ENCODE measurements at regions not wholly inside any gene's neighbourhood (a gene's known extent, or its start where the extent isn't known, plus 50 kb on each side); places are given as distances from the start of the nearest gene placed in this dataset.

DNA sequence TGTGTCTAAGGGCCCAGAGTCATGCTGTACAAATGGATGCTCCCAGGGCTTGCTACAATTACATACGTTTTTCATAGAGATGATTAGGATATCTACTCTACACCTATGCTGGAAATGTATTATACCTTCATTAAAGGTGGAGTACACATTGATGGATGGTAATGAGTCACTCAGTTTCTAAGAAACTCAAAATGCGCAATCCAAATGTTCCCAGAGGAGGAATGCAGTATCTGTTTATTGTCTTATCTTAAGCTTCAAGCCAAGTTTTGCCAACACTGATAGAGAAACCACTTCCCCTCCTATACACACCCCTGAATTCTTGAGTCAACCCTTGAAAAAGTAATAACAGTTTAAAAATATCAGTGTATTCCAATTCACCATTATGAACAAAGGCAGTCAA lies 266.6 kb upstream of the FAR2 start:
- no peaks in the 10 kb centered on the region for H3K9me3 Mint-ChIP-seq
- TF ChIP-seq, protein P1, sequence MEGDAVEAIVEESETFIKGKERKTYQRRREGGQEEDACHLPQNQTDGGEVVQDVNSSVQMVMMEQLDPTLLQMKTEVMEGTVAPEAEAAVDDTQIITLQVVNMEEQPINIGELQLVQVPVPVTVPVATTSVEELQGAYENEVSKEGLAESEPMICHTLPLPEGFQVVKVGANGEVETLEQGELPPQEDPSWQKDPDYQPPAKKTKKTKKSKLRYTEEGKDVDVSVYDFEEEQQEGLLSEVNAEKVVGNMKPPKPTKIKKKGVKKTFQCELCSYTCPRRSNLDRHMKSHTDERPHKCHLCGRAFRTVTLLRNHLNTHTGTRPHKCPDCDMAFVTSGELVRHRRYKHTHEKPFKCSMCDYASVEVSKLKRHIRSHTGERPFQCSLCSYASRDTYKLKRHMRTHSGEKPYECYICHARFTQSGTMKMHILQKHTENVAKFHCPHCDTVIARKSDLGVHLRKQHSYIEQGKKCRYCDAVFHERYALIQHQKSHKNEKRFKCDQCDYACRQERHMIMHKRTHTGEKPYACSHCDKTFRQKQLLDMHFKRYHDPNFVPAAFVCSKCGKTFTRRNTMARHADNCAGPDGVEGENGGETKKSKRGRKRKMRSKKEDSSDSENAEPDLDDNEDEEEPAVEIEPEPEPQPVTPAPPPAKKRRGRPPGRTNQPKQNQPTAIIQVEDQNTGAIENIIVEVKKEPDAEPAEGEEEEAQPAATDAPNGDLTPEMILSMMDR (IDR thresholded peaks at IDR 0.05): no peak
- DNase-seq: no peak
- H3K4me3 Mint-ChIP-seq: no peak overlapping the region
- no peaks in the 10 kb centered on the region for H3K27me3 Mint-ChIP-seq (ENCODE audit: low read depth, poor library complexity)
- no peaks in the 10 kb centered on the region for H3K36me3 Mint-ChIP-seq (ENCODE audit: low read depth)
- no peaks in the 10 kb centered on the region for H3K4me1 Mint-ChIP-seq
- no peak overlapping the region for H3K27ac Mint-ChIP-seq

DNA sequence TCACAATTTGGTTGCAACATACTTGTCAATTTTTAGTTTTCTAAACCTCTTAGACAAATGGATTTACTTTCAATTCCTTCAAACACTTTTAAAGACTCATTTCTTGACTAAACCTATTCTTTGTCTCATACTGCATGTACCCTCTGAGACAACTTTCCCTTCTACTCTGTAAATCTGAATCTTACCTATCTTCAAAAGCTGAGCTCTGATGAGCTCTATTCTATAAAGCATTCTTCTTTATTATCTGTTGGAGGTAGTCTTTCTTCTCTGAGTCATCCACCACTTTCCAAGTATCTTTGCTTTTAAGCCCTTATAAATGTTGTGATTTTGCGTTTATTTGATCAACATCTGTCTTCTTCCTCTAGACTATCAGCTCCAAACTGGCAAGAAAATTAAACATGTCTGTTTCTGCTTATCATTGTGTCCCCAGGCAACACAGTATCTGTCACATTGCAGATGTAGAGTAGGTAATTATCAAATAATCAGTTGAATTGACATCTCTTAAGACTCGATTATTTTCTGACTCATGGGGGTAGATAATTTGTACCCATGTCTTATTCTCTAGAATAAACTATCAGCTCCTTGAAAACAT lies 265.6 kb upstream of the FAR2 start:
- TF ChIP-seq, protein P1 (IDR thresholded peaks at IDR 0.05): no peak
- H3K4me1 Mint-ChIP-seq: no peaks in the 10 kb centered on the region
- DNase-seq: no peak
- H3K4me3 Mint-ChIP-seq: no peak overlapping the region
- H3K36me3 Mint-ChIP-seq (ENCODE audit: low read depth): no peaks in the 10 kb centered on the region
- H3K27ac Mint-ChIP-seq: no peak overlapping the region
- no peaks in the 10 kb centered on the region for H3K9me3 Mint-ChIP-seq
- no peaks in the 10 kb centered on the region for H3K27me3 Mint-ChIP-seq (ENCODE audit: low read depth, poor library complexity)

DNA sequence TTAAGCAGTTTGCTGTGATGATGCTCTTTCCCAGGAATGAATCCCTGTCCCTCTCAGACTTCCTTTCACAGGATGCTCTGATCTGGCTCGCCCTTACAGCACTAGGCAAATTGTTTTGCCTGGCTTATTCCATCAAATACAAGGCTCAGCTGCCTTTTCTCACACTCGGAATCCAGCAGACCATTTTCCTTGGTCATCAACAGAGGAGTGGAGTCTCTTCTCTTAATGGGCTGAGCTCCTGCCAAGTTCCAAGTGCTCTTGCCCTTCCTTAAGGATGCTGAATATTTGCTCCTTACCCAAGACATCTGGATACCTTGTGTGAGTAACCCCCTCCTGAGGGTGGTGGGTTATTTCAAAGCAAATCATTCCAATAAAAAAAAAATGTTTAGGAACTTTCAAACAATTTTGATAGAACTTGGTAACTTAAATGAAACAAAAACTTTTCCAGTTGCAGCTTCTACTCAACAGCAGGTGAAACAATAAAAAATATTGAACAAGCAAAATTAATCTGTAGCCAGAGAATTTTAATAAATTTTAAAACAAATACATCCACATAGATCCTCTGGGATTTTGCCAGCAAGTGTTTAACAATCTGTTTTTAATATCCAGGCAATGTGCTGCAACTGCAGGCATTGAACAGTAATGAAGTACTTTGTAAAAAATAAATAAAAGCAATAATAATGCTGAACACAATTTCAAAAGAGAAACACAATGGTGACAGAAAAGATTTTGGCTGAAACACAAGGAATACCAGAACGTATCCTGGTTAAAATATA lies 264.0 kb upstream of the FAR2 start:
- Mint-ChIP-seq H3K36me3 (ENCODE audit: low read depth) (no peaks in the 10 kb centered on the region), H3K27ac (no peak overlapping the region), H3K4me1 (no peaks in the 10 kb centered on the region), H3K9me3 (no peaks in the 10 kb centered on the region), H3K4me3 (no peak overlapping the region), H3K27me3 (ENCODE audit: low read depth, poor library complexity) (peaks cover 3% of the 10 kb centered on the region)
- TF ChIP-seq, protein P1 (IDR thresholded peaks at IDR 0.05): no peak
- no peak for DNase-seq

DNA sequence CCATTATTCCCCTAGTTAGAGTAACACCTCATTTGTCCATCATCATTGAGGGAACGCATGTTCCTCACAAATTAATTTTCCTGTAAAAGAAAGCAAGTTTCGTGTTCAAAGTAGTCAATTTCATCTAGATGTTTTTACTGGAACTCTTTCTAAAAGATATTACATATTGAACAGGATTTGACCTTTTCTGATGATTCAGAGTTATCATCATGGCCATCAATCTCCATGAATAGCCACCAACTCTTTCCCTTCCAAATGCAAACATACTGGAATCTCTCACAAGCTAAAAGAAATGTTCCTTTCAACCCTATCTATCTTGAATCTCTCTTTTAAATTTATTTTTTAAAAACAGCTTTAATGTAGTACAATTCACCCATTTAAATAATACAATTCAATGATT lies 263.1 kb upstream of the FAR2 start:
- H3K4me1 Mint-ChIP-seq: no peaks in the 10 kb centered on the region
- no peak for DNase-seq
- no peaks in the 10 kb centered on the region for H3K9me3 Mint-ChIP-seq
- no peak overlapping the region for H3K4me3 Mint-ChIP-seq
- no peaks in the 10 kb centered on the region for H3K36me3 Mint-ChIP-seq (ENCODE audit: low read depth)
- TF ChIP-seq, protein P1 (IDR thresholded peaks at IDR 0.05): no peak
- no peak overlapping the region for H3K27ac Mint-ChIP-seq
- H3K27me3 Mint-ChIP-seq (ENCODE audit: low read depth, poor library complexity): peaks cover 3% of the 10 kb centered on the region

DNA sequence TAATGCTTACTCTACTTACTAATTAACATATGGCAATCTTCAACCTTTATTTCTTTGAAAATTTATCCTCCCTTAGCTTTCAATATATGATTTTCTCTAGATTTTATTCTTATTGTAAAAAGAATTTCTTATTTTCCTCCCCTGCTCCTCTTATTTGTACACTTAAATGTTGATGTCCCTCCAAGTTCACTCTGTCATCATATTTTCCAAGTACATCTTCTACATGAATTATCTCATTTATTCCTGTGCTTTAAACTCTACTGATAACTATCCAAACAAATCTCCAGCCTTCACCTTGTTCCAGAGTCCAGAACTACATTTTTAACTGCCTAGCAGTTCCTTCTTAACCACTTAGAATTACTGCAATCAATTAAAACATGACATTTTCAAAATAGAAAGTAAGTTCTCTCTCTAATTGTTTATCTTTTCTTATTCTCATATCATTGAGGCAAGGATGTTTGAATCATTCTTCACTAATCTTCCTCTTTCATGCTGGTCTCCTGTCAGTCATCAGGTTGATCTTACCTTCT lies 261.6 kb upstream of the FAR2 start:
- Mint-ChIP-seq H3K36me3 (ENCODE audit: low read depth) (no peaks in the 10 kb centered on the region), H3K4me1 (no peaks in the 10 kb centered on the region), H3K4me3 (no peak overlapping the region), H3K27me3 (ENCODE audit: low read depth, poor library complexity) (peaks cover 3% of the 10 kb centered on the region), H3K9me3 (no peaks in the 10 kb centered on the region), H3K27ac (no peak overlapping the region)
- TF ChIP-seq, protein P1 (IDR thresholded peaks at IDR 0.05): no peak
- no peak for DNase-seq

Measured in nephron progenitor cell (in vitro differentiated cells).